WTC11 (cell line): ENCODE measurements at regions not wholly inside any gene's neighbourhood (a gene's known extent, or its start where the extent isn't known, plus 50 kb on each side); places are given as distances from the start of the nearest gene placed in this dataset.

Experiments used
- ATAC-seq: fragments of 200-7000 bp; cut with Tn5 transposase; 2 replicates; pipeline ENCODE4 v1.10.0; 2021; ENCODE audit warnings: mild to moderate bottlenecking, moderate library complexity
- CTCF ChIA-PET: fragments of 300-600 bp; sonication (Branson Sonifier 250); formaldehyde crosslinking; loops from one replicate; lab custom pipeline; 2021; ENCODE audit warnings: antibody characterized with exemption; lab: Charles Lee
- POLR2A ChIA-PET: fragments of 350-600 bp; sonication (Branson Sonifier 250); formaldehyde crosslinking; loops from one replicate; lab custom pipeline; 2021; ENCODE audit warnings: antibody characterized with exemption; lab: Charles Lee
- DNase-seq: peaks from one replicate; pipeline ENCODE4 v3.0.0; 2021; ENCODE audit warnings: low spot score
- H3K27ac Mint-ChIP-seq: 2 replicates; pipeline ENCODE4 v1.8.0; 2021; ENCODE audit warnings: mixed read lengths
- H3K27me3 Mint-ChIP-seq: 2 replicates; pipeline ENCODE4 v1.8.0; 2021; ENCODE audit warnings: low read depth, mild to moderate bottlenecking, moderate library complexity, mixed read lengths
- H3K36me3 Mint-ChIP-seq: 2 replicates; pipeline ENCODE4 v1.8.0; 2021; ENCODE audit warnings: mixed read lengths
- H3K4me1 Mint-ChIP-seq: 2 replicates; pipeline ENCODE4 v1.8.0; 2022; ENCODE audit warnings: mixed read lengths
- H3K4me3 Mint-ChIP-seq: 2 replicates; pipeline ENCODE4 v1.8.0; 2021; ENCODE audit warnings: mild to moderate bottlenecking, moderate library complexity, mixed read lengths
- H3K9me3 Mint-ChIP-seq: 2 replicates; pipeline ENCODE4 v1.8.0; 2021; ENCODE audit warnings: mixed read lengths
- CREB1 ChIP-seq: sonication (generic); formaldehyde crosslinking; IDR thresholded peaks from 2 replicates; pipeline ENCODE4 v1.8.0; 2023; ENCODE audit warnings: mild to moderate bottlenecking, missing genetic modification reagents
- ESRRA ChIP-seq: sonication (generic); formaldehyde crosslinking; IDR thresholded peaks from 2 replicates; pipeline ENCODE4 v1.8.1; 2022; ENCODE audit warnings: mild to moderate bottlenecking, missing genetic modification reagents, borderline replicate concordance
- FOXK1 ChIP-seq: sonication (generic); formaldehyde crosslinking; IDR thresholded peaks from 2 replicates; pipeline ENCODE4 v1.8.0; 2022; ENCODE audit warnings: mild to moderate bottlenecking, moderate library complexity, missing genetic modification reagents
- NFYB ChIP-seq: sonication (generic); formaldehyde crosslinking; conservative IDR thresholded peaks from 2 replicates; pipeline ENCODE4 v1.8.0; 2022; ENCODE audit warnings: low read depth, missing genetic modification reagents
- OVOL2 ChIP-seq: fragments of 250-450 bp; sonication (Bioruptor Pico); IDR thresholded peaks from 2 replicates; pipeline ENCODE4 v1.9.0; 2021; ENCODE audit warnings: mild to moderate bottlenecking, borderline replicate concordance
- SMAD4 ChIP-seq: sonication (generic); formaldehyde crosslinking; IDR thresholded peaks from 2 replicates; pipeline ENCODE4 v1.8.0; 2022; ENCODE audit warnings: mild to moderate bottlenecking, missing genetic modification reagents
- TEAD1 ChIP-seq: sonication (generic); formaldehyde crosslinking; IDR thresholded peaks from 2 replicates; pipeline ENCODE4 v1.8.0; 2022; ENCODE audit warnings: mild to moderate bottlenecking, missing genetic modification reagents
- ZNF317 ChIP-seq: sonication (generic); formaldehyde crosslinking; IDR thresholded peaks from 2 replicates; pipeline ENCODE4 v1.8.1; 2023; ENCODE audit warnings: low read depth, mild to moderate bottlenecking, moderate library complexity, missing genetic modification reagents, borderline replicate concordance
- ZNF396 ChIP-seq: fragments of 250-450 bp; sonication (Bioruptor Pico); IDR thresholded peaks from 2 replicates; pipeline ENCODE4 v1.8.0; 2021; ENCODE audit warnings: mild to moderate bottlenecking, moderate library complexity, borderline replicate concordance
- ZNF671 ChIP-seq: fragments of 250-450 bp; sonication (Bioruptor Pico); IDR thresholded peaks from 2 replicates; pipeline ENCODE4 v1.8.0; 2021; ENCODE audit warnings: mild to moderate bottlenecking
- TF ChIP-seq, protein P1 (sequence below): fragments of 250-450 bp; sonication (Bioruptor Pico); IDR thresholded peaks from 2 replicates; pipeline ENCODE4 v1.8.0; 2021; ENCODE audit warnings: mild to moderate bottlenecking
- TF ChIP-seq, protein P2 (sequence below): sonication (generic); formaldehyde crosslinking; IDR thresholded peaks from 2 replicates; pipeline ENCODE4 v1.8.0; 2023; ENCODE audit warnings: missing genetic modification reagents, mild to moderate bottlenecking, borderline replicate concordance
- TF ChIP-seq, protein P3 (sequence below): sonication (generic); formaldehyde crosslinking; IDR thresholded peaks from 2 replicates; pipeline ENCODE4 v1.8.0; 2022; ENCODE audit warnings: mild to moderate bottlenecking, missing genetic modification reagents
- TF ChIP-seq, protein P4 (sequence below): sonication (generic); formaldehyde crosslinking; IDR thresholded peaks from 2 replicates; pipeline ENCODE4 v1.8.0; 2023; ENCODE audit warnings: mild to moderate bottlenecking, missing genetic modification reagents
- TF ChIP-seq, protein P5 (sequence below): fragments of 250-450 bp; sonication (Bioruptor Pico); IDR thresholded peaks from 2 replicates; pipeline ENCODE4 v1.9.0; 2021; ENCODE audit warnings: mild to moderate bottlenecking, borderline replicate concordance
- TF ChIP-seq, protein P6 (sequence below): fragments of 200-600 bp; IDR thresholded peaks from 2 replicates; pipeline ENCODE4 v1.8.0; 2022; ENCODE audit warnings: antibody characterized with exemption
- TF ChIP-seq, protein P7 (sequence below): sonication (generic); formaldehyde crosslinking; IDR thresholded peaks from 2 replicates; pipeline ENCODE4 v1.8.1; 2022; ENCODE audit warnings: low read depth, missing genetic modification reagents, borderline replicate concordance

DNA sequence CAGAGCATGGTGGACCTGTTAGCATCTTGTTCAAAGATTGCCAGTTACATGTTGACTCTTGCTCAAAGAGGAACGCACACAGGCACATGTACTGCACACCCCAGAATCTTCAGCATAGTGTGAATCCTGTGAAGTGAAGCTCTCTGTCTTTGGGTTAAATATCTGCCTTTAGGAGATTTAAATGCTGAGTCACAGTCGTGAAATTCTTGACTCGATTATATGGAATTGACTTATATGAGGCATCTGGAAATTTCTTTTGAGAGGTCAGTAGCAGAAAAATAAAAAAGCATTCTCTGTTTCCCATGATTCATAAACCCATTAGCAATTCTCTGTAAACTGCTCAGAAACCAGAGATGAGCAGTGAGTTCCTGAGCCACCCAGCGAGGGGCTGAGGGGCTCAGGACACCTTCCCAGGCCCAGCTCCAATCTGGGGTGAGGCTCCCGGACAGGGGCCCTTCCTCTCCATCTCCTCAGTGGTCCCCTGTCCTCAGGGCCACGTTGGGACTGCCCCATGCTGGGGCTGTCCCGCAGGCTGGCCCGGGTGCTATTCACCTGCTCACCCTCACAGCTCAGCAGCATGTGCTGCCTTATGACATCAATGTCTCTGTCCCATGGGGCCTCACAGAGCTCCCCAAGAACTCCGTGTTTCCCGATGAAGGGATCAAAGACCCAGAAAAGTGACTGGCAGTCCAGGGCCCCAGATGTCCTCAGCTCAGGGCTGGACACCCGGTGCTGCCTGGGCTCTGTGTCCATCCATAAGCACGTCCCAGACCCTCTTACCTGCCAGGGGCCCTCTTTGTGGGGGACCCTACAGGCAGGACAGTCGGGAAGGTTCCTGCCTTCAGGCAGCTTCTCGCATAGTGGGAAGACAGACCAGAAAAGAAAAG is 50.0 kb upstream of the INSIG1 start:
- ATAC-seq (no peak), DNase-seq (no peak)
- POLR2A ChIA-PET, result no interaction called here
- no peaks in the 10 kb centered on the region for H3K4me1 Mint-ChIP-seq
- CTCF ChIA-PET, result no interaction called here
- peaks cover 26% of the 10 kb centered on the region for H3K36me3 Mint-ChIP-seq
- H3K27ac Mint-ChIP-seq, result no peak overlapping the region
- peaks cover 44% of the 10 kb centered on the region for H3K9me3 Mint-ChIP-seq
- no peak overlapping the region for H3K4me3 Mint-ChIP-seq
- TF ChIP-seq ESRRA, result no peak
- no peak for TF ChIP-seq TEAD1 (CRISPR knock-in tag)
- TF ChIP-seq OVOL2 (CRISPR knock-in tag), result no peak
- TF ChIP-seq, protein P1, sequence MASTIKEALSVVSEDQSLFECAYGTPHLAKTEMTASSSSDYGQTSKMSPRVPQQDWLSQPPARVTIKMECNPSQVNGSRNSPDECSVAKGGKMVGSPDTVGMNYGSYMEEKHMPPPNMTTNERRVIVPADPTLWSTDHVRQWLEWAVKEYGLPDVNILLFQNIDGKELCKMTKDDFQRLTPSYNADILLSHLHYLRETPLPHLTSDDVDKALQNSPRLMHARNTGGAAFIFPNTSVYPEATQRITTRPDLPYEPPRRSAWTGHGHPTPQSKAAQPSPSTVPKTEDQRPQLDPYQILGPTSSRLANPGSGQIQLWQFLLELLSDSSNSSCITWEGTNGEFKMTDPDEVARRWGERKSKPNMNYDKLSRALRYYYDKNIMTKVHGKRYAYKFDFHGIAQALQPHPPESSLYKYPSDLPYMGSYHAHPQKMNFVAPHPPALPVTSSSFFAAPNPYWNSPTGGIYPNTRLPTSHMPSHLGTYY (CRISPR knock-in tag), result no peak
- TF ChIP-seq ZNF317 (CRISPR knock-in tag), result no peak
- no peak for TF ChIP-seq NFYB
- TF ChIP-seq, protein P2, sequence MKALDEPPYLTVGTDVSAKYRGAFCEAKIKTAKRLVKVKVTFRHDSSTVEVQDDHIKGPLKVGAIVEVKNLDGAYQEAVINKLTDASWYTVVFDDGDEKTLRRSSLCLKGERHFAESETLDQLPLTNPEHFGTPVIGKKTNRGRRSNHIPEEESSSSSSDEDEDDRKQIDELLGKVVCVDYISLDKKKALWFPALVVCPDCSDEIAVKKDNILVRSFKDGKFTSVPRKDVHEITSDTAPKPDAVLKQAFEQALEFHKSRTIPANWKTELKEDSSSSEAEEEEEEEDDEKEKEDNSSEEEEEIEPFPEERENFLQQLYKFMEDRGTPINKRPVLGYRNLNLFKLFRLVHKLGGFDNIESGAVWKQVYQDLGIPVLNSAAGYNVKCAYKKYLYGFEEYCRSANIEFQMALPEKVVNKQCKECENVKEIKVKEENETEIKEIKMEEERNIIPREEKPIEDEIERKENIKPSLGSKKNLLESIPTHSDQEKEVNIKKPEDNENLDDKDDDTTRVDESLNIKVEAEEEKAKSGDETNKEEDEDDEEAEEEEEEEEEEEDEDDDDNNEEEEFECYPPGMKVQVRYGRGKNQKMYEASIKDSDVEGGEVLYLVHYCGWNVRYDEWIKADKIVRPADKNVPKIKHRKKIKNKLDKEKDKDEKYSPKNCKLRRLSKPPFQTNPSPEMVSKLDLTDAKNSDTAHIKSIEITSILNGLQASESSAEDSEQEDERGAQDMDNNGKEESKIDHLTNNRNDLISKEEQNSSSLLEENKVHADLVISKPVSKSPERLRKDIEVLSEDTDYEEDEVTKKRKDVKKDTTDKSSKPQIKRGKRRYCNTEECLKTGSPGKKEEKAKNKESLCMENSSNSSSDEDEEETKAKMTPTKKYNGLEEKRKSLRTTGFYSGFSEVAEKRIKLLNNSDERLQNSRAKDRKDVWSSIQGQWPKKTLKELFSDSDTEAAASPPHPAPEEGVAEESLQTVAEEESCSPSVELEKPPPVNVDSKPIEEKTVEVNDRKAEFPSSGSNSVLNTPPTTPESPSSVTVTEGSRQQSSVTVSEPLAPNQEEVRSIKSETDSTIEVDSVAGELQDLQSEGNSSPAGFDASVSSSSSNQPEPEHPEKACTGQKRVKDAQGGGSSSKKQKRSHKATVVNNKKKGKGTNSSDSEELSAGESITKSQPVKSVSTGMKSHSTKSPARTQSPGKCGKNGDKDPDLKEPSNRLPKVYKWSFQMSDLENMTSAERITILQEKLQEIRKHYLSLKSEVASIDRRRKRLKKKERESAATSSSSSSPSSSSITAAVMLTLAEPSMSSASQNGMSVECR, result no peak
- TF ChIP-seq, protein P3, sequence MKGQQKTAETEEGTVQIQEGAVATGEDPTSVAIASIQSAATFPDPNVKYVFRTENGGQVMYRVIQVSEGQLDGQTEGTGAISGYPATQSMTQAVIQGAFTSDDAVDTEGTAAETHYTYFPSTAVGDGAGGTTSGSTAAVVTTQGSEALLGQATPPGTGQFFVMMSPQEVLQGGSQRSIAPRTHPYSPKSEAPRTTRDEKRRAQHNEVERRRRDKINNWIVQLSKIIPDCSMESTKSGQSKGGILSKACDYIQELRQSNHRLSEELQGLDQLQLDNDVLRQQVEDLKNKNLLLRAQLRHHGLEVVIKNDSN (CRISPR knock-in tag), result no peak
- TF ChIP-seq ZNF396 (CRISPR knock-in tag), result no peak
- no peak for TF ChIP-seq ZNF671
- TF ChIP-seq, protein P4, sequence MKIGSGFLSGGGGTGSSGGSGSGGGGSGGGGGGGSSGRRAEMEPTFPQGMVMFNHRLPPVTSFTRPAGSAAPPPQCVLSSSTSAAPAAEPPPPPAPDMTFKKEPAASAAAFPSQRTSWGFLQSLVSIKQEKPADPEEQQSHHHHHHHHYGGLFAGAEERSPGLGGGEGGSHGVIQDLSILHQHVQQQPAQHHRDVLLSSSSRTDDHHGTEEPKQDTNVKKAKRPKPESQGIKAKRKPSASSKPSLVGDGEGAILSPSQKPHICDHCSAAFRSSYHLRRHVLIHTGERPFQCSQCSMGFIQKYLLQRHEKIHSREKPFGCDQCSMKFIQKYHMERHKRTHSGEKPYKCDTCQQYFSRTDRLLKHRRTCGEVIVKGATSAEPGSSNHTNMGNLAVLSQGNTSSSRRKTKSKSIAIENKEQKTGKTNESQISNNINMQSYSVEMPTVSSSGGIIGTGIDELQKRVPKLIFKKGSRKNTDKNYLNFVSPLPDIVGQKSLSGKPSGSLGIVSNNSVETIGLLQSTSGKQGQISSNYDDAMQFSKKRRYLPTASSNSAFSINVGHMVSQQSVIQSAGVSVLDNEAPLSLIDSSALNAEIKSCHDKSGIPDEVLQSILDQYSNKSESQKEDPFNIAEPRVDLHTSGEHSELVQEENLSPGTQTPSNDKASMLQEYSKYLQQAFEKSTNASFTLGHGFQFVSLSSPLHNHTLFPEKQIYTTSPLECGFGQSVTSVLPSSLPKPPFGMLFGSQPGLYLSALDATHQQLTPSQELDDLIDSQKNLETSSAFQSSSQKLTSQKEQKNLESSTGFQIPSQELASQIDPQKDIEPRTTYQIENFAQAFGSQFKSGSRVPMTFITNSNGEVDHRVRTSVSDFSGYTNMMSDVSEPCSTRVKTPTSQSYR (CRISPR knock-in tag), result no peak
- no peak for TF ChIP-seq FOXK1 (CRISPR knock-in tag)
- TF ChIP-seq, protein P5, sequence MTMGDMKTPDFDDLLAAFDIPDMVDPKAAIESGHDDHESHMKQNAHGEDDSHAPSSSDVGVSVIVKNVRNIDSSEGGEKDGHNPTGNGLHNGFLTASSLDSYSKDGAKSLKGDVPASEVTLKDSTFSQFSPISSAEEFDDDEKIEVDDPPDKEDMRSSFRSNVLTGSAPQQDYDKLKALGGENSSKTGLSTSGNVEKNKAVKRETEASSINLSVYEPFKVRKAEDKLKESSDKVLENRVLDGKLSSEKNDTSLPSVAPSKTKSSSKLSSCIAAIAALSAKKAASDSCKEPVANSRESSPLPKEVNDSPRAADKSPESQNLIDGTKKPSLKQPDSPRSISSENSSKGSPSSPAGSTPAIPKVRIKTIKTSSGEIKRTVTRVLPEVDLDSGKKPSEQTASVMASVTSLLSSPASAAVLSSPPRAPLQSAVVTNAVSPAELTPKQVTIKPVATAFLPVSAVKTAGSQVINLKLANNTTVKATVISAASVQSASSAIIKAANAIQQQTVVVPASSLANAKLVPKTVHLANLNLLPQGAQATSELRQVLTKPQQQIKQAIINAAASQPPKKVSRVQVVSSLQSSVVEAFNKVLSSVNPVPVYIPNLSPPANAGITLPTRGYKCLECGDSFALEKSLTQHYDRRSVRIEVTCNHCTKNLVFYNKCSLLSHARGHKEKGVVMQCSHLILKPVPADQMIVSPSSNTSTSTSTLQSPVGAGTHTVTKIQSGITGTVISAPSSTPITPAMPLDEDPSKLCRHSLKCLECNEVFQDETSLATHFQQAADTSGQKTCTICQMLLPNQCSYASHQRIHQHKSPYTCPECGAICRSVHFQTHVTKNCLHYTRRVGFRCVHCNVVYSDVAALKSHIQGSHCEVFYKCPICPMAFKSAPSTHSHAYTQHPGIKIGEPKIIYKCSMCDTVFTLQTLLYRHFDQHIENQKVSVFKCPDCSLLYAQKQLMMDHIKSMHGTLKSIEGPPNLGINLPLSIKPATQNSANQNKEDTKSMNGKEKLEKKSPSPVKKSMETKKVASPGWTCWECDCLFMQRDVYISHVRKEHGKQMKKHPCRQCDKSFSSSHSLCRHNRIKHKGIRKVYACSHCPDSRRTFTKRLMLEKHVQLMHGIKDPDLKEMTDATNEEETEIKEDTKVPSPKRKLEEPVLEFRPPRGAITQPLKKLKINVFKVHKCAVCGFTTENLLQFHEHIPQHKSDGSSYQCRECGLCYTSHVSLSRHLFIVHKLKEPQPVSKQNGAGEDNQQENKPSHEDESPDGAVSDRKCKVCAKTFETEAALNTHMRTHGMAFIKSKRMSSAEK (CRISPR knock-in tag), result no peak
- TF ChIP-seq SMAD4, result no peak
- TF ChIP-seq CREB1 (CRISPR knock-in tag), result no peak
- TF ChIP-seq, protein P6, sequence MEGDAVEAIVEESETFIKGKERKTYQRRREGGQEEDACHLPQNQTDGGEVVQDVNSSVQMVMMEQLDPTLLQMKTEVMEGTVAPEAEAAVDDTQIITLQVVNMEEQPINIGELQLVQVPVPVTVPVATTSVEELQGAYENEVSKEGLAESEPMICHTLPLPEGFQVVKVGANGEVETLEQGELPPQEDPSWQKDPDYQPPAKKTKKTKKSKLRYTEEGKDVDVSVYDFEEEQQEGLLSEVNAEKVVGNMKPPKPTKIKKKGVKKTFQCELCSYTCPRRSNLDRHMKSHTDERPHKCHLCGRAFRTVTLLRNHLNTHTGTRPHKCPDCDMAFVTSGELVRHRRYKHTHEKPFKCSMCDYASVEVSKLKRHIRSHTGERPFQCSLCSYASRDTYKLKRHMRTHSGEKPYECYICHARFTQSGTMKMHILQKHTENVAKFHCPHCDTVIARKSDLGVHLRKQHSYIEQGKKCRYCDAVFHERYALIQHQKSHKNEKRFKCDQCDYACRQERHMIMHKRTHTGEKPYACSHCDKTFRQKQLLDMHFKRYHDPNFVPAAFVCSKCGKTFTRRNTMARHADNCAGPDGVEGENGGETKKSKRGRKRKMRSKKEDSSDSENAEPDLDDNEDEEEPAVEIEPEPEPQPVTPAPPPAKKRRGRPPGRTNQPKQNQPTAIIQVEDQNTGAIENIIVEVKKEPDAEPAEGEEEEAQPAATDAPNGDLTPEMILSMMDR, result no peak
- TF ChIP-seq, protein P7, sequence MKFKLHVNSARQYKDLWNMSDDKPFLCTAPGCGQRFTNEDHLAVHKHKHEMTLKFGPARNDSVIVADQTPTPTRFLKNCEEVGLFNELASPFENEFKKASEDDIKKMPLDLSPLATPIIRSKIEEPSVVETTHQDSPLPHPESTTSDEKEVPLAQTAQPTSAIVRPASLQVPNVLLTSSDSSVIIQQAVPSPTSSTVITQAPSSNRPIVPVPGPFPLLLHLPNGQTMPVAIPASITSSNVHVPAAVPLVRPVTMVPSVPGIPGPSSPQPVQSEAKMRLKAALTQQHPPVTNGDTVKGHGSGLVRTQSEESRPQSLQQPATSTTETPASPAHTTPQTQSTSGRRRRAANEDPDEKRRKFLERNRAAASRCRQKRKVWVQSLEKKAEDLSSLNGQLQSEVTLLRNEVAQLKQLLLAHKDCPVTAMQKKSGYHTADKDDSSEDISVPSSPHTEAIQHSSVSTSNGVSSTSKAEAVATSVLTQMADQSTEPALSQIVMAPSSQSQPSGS (CRISPR knock-in tag), result no peak
- peaks cover 4% of the 10 kb centered on the region; the same call in 1 of the 2 replicates for H3K27me3 Mint-ChIP-seq
